NT2/D1 (cell line): ENCODE measurements at regions not wholly inside any gene's neighbourhood (a gene's known extent, or its start where the extent isn't known, plus 50 kb on each side); places are given as distances from the start of the nearest gene placed in this dataset.

Source experiments
- YY1 ChIP-seq: IDR thresholded peaks from 2 replicates; pipeline ENCODE4 v1.6.1; 2011; ENCODE audit not compliant: insufficient read length, insufficient read depth
- ZNF274 ChIP-seq: IDR thresholded peaks from 2 replicates; pipeline ENCODE4 v1.6.1; 2011; ENCODE audit warnings: mild to moderate bottlenecking, low read depth, low read length

- TF ChIP-seq ZNF274, result no peak
- no peak for TF ChIP-seq YY1
Observed at GRCh38 chrX:121110536-121110935, 63.1 kb downstream of the GLUD2 start.
